ENCODE measurements at regions not wholly inside any gene's neighbourhood (a gene's known extent, or its start where the extent isn't known, plus 50 kb on each side); places are given as distances from the start of the nearest gene placed in this dataset.
"Not testable (repeated sequence)": the region's sequence is repeated elsewhere in the genome, so short reads cannot be mapped to it uniquely, and the experiment has no call there.

DNA sequence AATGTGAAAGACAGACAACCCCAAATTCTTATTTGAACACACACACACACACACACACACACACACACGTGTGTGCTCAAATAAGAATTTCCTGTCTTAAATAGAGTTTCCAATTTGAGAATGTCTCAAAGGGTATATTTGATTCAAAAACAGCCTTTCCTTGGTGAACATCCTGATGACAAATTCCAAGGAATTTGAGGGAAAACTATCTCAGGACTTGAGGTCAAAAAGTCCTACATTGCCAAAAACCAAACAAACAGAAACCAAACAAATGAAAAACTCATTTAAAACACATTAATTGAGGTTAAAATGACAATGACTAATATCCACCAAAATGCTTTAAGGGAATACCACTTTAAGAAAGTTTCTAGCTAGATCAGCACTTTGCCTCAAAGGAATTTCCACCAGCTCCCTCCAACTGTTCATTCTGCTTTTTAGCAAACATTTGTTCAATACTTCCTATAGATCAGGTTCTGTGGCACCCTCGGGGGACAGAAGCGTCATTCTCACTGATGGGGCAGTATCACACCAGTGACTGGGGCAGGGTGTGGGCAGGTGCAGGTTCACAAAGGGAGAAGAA lies 232.1 kb upstream of the TRIB2 start:
- DNase-seq (ENCODE audit: insufficient read length, low spot score) (no peak), FAIRE-seq (no peak)
- no peak for TF ChIP-seq POU2F2 (IDR thresholded peaks at IDR 0.05; ENCODE audit: low read depth, low read length)
- TF ChIP-seq TAF1 (IDR thresholded peaks at IDR 0.05; ENCODE audit: low read depth, low read length) = no peak
- no peak for TF ChIP-seq POLR2AphosphoS5 (IDR thresholded peaks at IDR 0.05; ENCODE audit: low read depth, low read length)
- no peak for TF ChIP-seq SPI1 (IDR thresholded peaks at IDR 0.05; ENCODE audit: low read depth, low read length)
- TF ChIP-seq POLR2A (IDR thresholded peaks at IDR 0.05; ENCODE audit: low read depth, low read length) = no peak
- no peak for TF ChIP-seq PAX5 (IDR thresholded peaks at IDR 0.05; ENCODE audit: insufficient read depth, low read length, severe bottlenecking)

DNA sequence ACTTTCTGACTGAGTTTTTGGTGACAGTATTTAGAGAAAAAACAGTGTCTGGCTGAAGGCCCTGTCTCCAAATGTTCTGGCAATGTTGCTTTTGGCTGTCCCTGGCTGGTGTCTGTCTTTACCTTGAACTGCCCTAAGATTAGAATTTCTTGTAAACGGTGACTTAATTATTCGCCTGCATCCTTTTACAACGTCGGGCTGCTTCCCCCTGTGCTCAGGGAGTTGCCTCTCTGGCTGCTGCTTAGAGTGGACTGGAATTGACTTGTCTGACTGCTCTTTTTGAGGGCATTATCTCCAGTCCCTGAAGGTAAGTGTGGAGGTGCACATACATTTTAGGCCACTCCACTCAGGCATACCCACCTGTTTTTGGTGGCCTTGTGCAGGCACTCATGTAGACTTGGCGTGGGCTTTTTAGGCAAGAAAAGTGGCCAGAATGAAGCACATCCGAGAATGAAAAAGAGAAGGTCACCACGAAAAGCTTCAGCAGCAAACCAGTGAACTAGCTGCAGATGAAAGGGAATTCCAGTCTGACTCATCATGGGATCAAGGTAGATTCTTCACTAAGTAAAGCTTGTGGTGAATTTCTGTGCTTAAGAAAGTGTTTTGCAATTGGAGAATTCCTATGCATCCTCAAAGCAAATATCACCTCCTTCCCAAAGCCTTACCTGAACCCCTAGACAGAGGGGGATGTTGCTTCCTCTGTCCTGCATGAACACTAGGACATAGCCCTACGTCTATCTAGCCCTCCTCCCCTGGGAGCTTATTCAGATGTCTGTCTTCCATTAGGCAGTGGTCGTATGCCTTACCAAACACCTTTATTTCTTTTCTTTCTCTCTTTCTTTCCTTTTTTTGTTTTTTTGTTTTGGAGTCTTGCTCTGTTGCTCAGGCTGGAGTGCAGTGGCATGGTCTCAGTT lies 230.3 kb upstream of the TRIB2 start:
- TF ChIP-seq POU2F2 (IDR thresholded peaks at IDR 0.05; ENCODE audit: low read depth, low read length) (no peak), SPI1 (IDR thresholded peaks at IDR 0.05; ENCODE audit: low read depth, low read length) (no peak), TAF1 (IDR thresholded peaks at IDR 0.05; ENCODE audit: low read depth, low read length) (no peak), POLR2AphosphoS5 (IDR thresholded peaks at IDR 0.05; ENCODE audit: low read depth, low read length) (no peak)
- DNase-seq (ENCODE audit: insufficient read length, low spot score) (no peak), FAIRE-seq (peak; percentile 63)

DNA sequence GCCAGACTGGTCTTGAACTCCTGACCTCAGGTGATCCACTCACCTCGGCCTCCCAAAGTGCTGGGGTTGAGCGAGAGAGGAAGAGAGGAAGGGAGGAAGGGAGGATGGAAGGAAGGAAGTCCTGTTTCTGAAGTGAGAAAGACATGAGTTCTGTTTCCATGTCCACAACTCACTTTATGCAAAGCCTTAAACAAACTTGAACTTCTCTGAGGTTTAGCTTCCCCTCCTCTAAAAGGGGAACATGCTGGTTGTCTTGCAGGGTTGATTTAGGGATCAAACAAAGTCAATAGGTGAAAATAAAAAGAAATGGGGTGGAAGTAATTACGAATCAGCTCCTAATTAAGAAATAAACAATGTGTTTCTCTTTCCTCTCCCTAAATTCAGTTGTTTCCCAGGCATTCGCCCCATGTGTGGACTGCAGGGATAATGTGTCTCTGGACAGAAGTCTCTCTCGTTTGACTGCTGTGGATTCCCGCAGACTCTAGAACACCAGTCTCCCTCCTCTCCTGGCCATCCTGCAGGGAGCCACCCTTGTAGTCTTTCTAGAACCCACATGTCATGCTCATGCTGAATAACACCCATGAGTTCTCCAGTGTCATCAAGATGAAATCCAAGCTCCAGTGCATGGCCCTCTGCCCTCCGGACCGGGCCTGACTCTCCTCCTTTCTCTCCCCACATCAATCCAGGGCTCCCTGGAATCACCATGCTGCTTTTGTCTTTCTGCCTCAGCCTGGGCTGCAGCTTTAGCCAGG lies 229.3 kb upstream of the TRIB2 start:
- FAIRE-seq (no peak), DNase-seq (ENCODE audit: insufficient read length, low spot score) (no peak)
- TF ChIP-seq PAX5 (IDR thresholded peaks at IDR 0.05; ENCODE audit: insufficient read depth, low read length, severe bottlenecking) (no peak), SPI1 (IDR thresholded peaks at IDR 0.05; ENCODE audit: low read depth, low read length) (0 out of 2 replicates have a peak, but pooled peaks have one; percentile 21), POLR2AphosphoS5 (IDR thresholded peaks at IDR 0.05; ENCODE audit: low read depth, low read length) (no peak), POU2F2 (IDR thresholded peaks at IDR 0.05; ENCODE audit: low read depth, low read length) (0 out of 2 replicates have a peak, but pooled peaks have one; percentile 40), POLR2A (IDR thresholded peaks at IDR 0.05; ENCODE audit: low read depth, low read length) (no peak), TAF1 (IDR thresholded peaks at IDR 0.05; ENCODE audit: low read depth, low read length) (no peak)

DNA sequence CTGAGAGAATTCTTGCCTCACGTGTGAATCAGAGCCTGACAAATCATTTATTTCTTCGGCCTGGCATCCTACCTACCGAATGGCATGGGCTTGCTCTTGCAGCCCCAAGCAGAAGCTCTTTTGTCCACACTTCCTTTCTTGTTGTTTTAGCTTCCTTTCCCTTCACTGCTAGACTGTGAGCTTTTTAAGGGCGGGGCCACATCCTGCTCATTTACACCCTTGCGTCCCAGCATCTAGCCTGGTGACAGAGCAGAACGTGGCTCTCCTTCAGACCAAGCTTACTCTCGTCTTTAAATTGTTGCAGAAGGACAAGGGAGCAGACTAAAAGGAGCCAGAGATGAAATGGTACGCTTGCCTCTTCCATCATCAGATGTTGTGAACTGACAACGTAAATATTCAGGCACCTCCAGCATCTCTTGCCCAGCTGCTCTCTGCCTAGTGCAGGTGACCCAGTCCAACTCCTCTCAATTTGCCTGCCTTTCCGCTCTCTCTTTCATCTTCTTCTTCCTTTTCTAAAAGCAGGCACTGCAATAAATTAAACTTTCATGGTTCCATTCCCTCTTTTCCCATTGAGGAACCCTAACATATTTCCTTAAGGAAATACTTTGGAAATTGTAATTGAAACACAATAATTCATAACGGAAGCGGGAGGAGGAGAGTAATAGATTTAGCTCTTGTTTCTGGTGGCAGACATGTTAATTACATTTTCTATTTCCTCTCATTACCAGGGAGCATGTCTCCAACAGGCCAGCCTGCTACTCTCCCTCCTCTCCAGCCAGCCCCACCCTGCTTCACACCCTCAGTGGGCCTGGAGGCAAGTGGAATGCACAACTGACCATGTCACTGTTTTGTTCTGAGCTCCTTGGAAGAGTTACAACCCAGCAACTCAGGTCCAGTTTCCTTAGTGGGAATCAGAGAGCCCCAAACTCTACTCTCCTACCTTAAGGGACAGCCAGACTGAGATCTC lies 228.1 kb upstream of the TRIB2 start:
- peak; percentile 77 for FAIRE-seq

DNA sequence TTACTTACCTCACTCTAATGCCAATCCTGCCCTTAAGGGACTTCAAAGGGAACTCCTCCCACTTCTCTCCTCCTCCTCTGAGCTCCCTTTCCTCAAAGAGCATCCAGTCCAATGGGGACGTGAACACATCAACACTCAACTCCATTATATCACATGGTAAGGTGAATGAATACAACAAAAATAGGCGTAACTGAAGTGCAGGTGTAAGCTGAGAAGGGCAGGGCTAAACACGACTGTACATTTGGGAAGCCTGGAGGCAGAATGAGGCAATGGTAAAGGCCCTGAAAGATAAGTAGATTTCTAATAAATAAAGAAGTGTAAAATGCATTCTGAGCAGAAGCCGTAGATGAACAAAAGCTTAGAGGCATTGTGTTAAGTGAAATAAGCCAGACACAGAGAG lies 226.1 kb upstream of the TRIB2 start:
- FAIRE-seq = no peak
- no peak for DNase-seq (ENCODE audit: insufficient read length, low spot score)

More for the DNA sequence above, 228.1 kb upstream of the TRIB2 start:
- no peak for DNase-seq (ENCODE audit: insufficient read length, low spot score)
- TF ChIP-seq POLR2A (IDR thresholded peaks at IDR 0.05; ENCODE audit: low read depth, low read length) (no peak), SPI1 (IDR thresholded peaks at IDR 0.05; ENCODE audit: low read depth, low read length) (peak; percentile 23; the same call in 1 of the 2 replicates), POU2F2 (IDR thresholded peaks at IDR 0.05; ENCODE audit: low read depth, low read length) (no peak)

DNA sequence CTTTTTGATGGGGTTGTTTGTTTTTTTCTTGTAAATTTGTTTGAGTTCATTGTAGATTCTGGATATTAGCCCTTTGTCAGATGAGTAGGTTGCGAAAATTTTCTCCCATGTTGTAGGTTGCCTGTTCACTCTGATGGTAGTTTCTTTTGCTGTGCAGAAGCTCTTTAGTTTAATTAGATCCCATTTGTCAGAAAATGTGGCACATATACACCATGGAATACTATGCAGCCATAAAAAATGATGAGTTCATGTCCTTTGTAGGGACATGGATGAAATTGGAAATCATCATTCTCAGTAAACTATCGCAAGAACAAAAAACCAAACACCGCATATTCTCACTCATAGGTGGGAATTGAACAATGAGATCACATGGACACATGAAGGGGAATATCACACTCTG lies 224.4 kb upstream of the TRIB2 start:
- not testable (repeated sequence) for DNase-seq (ENCODE audit: insufficient read length, low spot score); FAIRE-seq

More for the DNA sequence above, 226.1 kb upstream of the TRIB2 start:
- TF ChIP-seq POU2F2 (IDR thresholded peaks at IDR 0.05; ENCODE audit: low read depth, low read length) (no peak), POLR2AphosphoS5 (IDR thresholded peaks at IDR 0.05; ENCODE audit: low read depth, low read length) (no peak), POLR2A (IDR thresholded peaks at IDR 0.05; ENCODE audit: low read depth, low read length) (no peak), TAF1 (IDR thresholded peaks at IDR 0.05; ENCODE audit: low read depth, low read length) (no peak), PAX5 (IDR thresholded peaks at IDR 0.05; ENCODE audit: insufficient read depth, low read length, severe bottlenecking) (no peak), SPI1 (IDR thresholded peaks at IDR 0.05; ENCODE audit: low read depth, low read length) (no peak)

DNA sequence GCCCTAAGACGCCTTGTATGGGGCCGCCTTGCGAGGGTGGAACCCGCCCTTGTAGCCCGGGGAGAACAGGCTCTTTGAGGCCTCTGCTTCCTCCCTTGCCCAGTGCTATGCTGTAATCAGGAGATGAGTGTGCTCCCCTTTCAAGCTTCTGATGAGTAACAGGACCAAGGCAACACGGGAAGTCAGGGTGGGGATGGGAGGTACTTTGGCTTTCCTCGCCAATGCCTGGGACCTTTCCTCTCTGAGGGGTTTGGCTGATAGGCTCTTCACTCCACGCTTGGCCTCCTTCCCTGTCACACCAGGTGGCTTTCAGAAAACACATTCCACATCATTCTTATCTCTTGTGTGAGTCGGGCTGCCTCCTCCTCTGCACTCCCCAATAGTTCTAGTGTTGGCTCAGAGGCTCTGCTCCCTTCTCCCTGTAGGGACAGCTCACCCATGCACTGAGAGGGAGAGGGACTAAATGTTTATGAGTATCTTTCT lies 223.7 kb upstream of the TRIB2 start:
- DNase-seq (ENCODE audit: insufficient read length, low spot score) (no peak), FAIRE-seq (no peak)
- TF ChIP-seq TAF1 (IDR thresholded peaks at IDR 0.05; ENCODE audit: low read depth, low read length) = no peak
- no peak for TF ChIP-seq POLR2A (IDR thresholded peaks at IDR 0.05; ENCODE audit: low read depth, low read length)
- no peak for TF ChIP-seq SPI1 (IDR thresholded peaks at IDR 0.05; ENCODE audit: low read depth, low read length)
- no peak for TF ChIP-seq POLR2AphosphoS5 (IDR thresholded peaks at IDR 0.05; ENCODE audit: low read depth, low read length)

DNA sequence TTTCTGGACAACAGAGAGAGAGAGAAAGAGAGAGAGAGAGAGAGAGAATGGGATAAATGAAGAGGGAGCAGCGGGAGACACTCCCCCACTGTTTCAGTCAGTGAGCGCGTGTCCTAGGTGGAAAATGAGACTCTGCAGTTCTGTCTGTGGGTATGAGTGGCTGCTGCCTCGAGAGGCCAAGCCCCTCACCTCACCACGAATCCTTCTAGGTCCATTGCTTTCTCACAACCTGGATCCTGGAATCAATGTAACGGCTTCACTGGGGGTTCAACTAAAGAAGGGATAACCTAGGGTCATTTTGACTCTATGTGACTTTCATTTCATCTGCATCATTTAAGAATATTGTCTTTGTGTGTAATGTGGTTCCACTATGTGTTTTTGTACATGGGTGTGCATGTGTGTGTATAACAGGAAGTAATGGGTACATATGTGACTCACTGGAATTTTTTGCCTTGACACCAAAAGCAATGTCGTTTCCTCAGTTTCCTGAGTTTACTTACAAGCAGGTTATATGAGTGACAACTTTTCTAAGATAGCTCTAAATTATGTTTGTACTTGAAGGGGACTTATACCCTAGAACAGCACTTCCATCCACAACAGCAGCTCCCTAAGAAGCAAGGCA lies 221.4 kb upstream of the TRIB2 start:
- TF ChIP-seq SPI1 (IDR thresholded peaks at IDR 0.05; ENCODE audit: low read depth, low read length) = no peak
- no peak for TF ChIP-seq PAX5 (IDR thresholded peaks at IDR 0.05; ENCODE audit: insufficient read depth, low read length, severe bottlenecking)
- TF ChIP-seq POU2F2 (IDR thresholded peaks at IDR 0.05; ENCODE audit: low read depth, low read length) = no peak
- TF ChIP-seq POLR2AphosphoS5 (IDR thresholded peaks at IDR 0.05; ENCODE audit: low read depth, low read length) = no peak
- no peak for TF ChIP-seq TAF1 (IDR thresholded peaks at IDR 0.05; ENCODE audit: low read depth, low read length)
- TF ChIP-seq POLR2A (IDR thresholded peaks at IDR 0.05; ENCODE audit: low read depth, low read length) = no peak
- DNase-seq (ENCODE audit: insufficient read length, low spot score) (no peak), FAIRE-seq (no peak)
